NCI-H2227 treated with DMSO at 0.1 percent for 48 hours (cell line): ENCODE measurements at regions not wholly inside any gene's neighbourhood (a gene's known extent, or its start where the extent isn't known, plus 50 kb on each side); places are given as distances from the start of the nearest gene placed in this dataset.
"Not testable (repeated sequence)": the region's sequence is repeated elsewhere in the genome, so short reads cannot be mapped to it uniquely, and the experiment has no call there.

Experiments used
- DNase-seq: peaks from one replicate; lab custom pipeline; 2025; lab: John Stamatoyannopoulos, UW

- DNase-seq, result no peak
Observed at GRCh38 chr12:13440844-13441243, 244.3 kb downstream of the EMP1 start.

- DNase-seq, result no peak
Observed at GRCh38 chr12:13437541-13437940, 241.0 kb downstream of the EMP1 start.

DNA sequence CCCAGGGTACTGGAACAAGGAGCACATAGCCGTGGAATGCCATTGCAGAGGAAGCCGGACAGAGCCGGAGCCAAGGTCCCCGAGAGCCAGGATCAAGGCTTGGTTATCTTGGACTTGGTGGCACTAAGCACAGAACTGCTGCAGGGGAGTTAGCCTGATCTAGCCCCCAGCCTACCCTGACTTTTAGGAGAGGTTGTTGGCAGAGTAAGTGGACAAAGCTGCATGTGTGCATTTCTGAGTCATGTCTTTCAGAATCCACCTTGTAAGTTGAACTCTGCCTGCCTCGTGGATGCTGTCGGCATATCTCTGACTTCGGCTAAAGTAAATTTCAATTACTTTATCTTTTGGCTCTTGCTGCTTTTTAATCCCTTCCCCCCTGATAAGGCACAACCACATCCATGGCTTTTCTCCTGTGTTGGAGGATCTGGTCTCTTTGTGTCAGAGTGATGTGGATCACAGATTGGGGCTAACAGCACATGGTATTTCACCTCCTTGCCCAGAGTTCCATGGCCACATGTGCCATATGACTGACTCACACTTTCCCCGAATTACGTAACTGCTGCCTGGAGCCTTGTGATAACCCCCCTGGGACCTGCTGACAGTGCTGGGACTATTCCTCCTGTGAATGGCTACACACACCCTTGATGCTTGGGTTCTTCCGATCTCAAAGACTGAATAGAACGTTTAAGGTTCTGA is 240.3 kb downstream of the EMP1 start:
- no peak for DNase-seq

DNA sequence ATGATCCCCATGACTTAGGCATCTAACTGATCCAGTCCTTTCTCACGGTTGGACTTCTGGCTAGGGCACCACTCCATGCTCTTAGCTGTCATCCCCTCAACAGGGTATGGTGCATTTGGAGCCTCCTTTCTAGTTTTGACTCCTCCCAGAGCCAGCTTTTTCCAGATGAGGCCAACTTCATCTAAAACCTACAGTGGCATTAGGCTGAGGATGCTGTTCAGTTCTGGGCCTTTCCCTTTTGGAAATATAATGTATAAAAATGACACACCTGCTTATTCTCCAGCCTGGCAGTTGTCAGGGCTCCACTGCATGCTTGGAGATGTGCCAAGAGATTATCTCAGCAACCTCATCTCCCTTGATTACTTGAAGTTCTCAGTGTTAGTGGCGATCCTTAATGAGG is 239.7 kb downstream of the EMP1 start:
- peak; percentile 31 for DNase-seq

DNA sequence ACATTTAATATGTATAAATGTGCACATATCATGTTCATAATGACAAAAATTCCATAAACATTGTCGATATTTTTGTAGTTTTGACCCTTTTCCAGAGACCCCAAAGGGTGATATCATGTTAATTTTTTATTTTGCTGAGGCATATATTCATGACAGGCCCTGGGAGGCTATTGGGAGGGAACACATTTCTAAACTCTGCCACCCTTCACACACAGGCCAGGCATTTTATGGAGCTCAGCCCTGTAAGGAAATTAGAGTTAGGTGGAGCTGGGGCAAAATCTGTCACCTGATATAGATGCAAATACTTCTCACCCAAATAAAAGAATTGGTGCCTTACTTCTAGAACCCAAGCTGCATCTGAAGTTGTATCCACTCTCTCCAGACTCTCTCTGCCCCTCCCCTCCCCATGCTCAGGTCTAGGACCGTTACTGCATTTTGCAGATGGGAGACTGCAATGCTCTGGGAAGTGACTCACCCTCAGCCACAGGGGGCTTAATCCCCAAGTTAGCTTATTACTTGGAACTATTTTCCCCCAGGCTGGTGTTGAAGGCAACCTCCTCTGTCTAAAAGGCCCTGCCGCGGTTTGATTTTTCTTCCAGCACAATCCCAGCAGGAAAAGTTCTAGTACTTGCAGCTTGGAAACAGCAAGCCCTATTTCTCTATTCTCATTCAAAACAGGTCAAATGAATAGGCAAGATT is 238.9 kb downstream of the EMP1 start:
- no peak for DNase-seq

GRCh38 chr12:13433768-13434167 is 237.2 kb downstream of the EMP1 start:
- DNase-seq, result no peak

DNA sequence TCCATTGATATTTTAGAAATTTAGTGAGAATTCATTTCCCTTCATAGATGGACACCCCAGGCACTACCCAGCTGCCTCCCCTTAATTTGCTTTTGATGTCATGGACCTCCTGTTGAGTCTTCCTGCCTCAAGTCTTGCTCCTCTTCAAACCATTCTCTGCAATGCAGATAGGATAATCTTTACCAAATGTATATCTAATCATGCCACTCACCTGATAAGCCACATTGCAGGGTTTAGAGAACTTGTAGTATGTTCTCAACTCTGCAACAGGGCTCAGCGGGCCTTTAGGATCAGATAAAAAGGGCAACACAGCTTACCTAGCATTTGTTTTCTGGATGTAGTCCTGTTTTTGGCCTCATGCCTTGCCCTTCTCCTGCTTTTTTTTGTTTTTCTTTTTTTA is 234.5 kb downstream of the EMP1 start:
- no peak for DNase-seq

- DNase-seq, result no peak
Observed at GRCh38 chr12:13428538-13429265, 232.2 kb downstream of the EMP1 start.

- DNase-seq, result no peak
Observed at GRCh38 chr12:13425766-13426165, 229.2 kb downstream of the EMP1 start.

DNA sequence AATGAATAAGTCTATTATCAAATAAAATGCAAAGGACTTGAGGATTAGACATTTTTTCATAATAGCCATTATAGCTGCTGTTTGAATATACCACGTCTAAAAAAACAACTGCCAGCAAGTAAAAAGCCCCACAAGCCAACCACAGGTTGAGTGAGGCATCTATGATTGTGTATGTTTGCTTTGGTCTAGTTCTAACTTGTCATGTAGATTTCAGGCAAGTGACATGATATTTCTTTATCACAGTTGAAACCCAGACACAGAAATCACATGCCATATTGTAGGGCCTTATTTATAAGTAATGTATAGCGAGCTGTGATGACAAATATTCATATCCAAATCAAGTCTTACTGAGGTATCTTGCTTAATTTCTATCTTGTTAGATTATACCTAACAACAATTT is 225.8 kb downstream of the EMP1 start:
- DNase-seq, result no peak

DNA sequence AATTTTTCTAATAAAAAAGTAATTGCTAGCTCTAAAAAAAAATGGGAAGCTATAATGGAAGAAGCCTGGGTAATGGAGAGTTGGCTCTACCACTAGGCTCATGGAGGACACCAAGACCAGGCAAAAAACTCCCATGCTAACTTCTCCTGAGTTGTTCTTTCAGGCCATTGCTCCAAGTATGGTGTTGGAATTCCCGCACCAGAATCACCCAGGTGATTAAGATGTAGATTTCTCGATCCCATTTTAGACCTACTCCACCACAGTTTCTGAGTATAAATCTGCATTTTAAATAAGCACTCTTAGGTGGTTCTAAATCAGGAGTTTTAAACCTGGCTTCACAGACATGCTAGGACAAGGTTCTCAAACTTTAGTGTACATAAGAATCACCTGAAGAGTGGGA is 221.0 kb downstream of the EMP1 start:
- no peak for DNase-seq

DNA sequence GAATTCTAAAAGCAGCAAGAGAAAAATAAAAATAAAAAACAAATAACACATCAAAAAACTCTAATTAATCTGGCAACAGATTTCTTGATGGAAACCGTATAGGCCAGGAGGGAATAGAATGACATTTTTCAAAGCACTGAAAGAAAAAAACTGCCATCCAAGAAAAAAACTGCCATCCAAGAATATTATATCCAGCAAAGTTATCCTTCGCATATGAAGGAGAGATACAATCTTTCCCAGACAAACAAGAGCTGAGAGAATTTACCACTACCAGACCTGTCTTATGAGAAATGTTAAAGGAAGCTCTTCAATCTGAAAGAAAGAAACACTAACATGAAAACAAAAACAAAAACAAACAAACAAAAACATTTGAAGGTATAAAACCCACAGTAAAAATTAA is 214.8 kb downstream of the EMP1 start:
- no peak for DNase-seq

DNA sequence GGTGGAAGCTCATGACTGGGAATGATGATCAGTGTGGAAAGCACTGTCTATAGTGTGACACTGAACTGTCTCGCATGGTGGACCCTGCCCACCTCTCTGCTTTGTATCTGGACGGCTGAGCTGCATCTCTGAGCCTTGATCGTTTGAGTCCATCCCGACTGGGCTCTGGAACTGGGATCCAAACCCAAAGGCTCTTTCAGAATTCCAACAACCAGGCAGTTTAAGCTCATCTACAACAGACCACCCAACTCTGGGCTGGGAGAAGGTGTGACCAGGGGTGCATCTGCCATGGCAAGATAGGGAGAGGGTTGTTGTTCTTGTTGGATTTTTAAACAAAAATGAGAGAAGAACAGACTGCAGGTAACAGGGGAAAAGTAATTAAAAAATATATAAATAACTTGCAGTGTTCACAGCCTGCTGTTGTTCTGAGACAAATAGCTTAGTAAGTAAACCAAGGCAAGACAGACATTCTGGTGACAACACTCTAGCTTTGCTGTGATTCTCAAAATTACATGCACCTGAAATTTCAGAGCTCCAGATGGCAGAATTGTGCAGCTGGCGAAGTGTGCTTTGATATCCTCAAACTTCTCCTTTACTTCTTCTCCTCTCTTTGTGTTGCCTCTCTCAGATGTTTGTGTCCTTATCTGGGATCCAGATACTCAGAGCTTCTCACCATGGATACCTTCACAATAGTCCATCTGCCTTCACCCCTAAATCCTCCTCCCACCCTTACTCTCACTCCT is 209.6 kb downstream of the EMP1 start:
- DNase-seq, result no peak

DNA sequence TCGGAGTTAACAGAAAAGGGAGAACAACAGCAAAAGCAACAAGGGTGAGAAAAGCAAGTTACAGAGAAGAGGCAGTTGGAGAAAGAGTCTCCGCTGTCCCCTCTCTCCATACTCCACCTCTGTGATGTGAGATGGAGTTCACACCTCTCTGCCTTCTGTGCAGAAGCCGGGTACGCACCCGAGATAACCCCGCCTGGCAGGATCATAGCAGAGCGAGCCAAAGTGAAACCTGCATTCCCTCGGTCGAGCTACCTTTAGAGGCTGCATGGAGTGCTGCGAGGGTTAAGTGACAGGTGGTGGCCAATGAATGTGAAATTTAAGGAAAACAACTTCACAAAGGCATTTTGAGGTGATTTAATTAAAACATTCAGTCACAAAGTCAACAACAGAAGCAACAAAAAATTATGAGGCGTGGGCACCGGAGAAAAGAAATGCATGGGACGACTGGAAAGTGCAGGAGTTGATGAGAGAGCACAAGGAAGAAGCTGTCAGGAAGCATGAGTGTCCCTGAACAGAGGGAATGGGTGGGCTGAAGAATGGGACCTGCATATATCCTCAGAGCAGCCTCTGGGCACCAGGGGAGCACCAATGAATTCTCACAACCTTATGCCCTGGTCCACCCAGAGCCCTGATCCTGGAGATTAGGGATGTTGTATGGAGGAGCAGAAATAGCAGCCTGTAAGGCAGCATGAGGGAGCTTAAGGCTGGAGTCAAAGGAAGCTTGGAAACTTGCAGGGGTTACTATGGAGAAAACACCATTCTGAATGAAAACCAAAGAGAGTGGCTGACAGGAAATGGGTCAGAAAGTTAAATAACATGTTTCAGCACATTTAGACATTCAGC is 208.3 kb downstream of the EMP1 start:
- DNase-seq, result no peak

GRCh38 chr12:13404111-13404628 is 207.6 kb downstream of the EMP1 start:
- no peak for DNase-seq

- not testable (repeated sequence) for DNase-seq
Observed at GRCh38 chr12:13391375-13391774, 194.8 kb downstream of the EMP1 start.

DNA sequence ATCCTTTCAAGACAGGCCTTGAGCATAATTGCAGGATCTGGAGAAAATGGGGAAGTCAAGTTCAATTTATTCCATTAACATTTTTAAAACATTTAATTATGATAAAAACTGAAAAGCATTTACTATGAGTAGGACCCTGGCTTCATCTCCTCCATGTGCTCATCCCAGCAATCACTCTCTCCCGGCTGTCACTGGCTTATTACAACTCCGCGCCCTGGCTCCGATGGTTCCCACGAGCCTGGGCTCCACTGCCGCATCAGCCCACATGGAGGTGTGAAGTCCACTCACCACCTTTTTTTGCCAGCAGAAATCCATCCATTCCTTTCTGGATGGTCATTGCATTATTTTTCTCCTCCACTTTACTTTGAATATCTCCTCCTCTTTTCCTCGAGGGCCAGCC is 194.4 kb downstream of the EMP1 start:
- DNase-seq, result no peak

DNA sequence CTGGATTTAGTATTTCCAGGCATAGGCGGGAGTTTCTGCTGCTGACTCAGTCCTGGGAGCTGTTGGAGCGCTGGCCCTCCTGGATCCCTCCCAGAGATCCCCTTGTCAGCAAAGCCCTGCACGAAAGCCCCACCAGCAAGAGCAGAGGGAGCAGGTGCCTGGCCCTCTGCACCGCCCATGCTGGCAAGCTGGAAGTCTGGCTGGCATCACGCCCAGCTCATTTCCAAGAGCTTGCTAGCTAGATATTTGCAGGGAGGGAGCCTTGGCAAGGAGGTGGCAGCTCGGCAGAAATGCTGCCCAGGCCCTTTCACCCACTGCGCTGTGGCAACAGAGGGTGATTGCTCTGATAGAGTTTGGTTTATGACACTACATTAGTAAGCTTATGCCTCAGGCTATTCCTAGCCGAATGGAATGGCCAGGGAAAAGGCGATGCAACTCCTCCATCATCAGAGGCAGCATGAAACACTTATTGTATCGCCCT is 193.9 kb downstream of the EMP1 start:
- peak; percentile 47 for DNase-seq

DNA sequence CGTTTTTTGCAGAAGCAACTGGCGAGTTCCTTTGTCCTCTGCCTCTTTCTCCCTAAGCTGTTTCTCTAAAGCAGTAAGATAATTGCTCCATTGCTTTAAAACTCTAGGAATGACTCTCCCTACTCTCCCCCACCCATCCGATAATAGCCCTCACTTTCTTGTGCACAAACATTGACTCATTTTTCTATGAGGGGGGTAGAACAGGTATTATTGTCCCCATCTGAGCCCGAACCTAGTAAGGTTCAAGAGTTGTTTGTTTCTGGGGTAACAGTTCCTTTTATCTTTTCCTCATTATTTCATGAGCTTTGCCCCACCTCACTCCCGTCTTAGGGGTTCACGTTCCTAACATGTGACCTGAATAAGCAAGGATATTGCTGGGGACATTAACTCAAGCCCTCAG is 190.6 kb downstream of the EMP1 start:
- no peak for DNase-seq

DNA sequence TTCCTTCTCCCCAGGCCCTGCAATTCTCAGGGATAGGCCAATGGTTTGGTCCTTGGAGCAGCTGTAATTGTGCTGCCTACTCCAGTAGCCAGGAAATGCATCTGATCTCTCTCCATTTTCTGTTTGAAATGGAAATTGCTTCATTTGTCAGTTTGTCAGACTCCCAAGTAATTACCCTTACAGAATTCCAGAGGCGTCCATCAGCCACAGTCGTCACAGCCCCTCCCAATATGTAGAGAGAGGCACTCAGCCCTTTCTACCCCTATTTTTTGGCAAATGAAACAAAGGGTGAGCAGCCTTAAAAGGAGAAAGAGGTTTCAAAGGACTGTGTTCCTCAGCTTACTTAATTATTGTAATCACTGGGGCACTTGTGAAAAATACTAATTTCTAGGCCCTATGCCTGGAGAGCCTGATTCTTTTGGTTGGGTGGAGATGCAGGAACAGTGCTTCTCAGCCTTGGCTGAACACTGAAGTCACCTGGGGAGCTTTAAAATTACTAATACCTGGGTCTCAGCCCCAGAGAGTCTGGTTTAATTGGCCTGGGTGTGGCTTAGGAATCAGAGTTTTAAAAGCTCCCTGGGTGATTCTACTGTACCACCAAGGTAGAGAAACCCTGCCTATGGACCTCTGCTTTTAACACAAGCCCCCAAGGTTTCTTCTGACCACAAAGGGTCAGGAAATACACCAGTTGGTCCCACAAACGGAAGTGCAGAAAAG is 190.0 kb downstream of the EMP1 start:
- DNase-seq, result peak; percentile 15

DNA sequence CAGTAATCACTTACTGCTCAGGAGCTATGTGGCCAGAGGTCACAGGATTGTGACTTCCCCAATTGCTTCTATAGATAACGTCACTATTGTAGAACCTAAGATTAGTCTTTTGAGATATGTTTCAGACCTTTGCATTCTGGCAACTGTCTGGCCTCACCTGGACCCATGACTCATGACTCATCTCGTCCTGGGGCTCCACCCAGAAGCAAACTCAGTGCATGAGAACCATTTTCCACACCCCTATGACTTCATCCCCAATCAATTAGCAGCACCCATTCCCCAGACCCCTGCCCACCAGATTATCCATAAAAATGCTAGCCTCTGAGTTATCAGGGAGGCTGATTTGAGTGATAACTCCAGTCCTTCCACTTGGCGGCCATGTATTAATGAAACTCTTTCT is 186.9 kb downstream of the EMP1 start:
- DNase-seq, result no peak
